C4-2B (cell line): ENCODE measurements at regions not wholly inside any gene's neighbourhood (a gene's known extent, or its start where the extent isn't known, plus 50 kb on each side); places are given as distances from the start of the nearest gene placed in this dataset.
"Not testable (repeated sequence)": the region's sequence is repeated elsewhere in the genome, so short reads cannot be mapped to it uniquely, and the experiment has no call there.

Experiments
- ZFX ChIP-seq: fragments of 450-650 bp; IDR thresholded peaks from 2 replicates; pipeline ENCODE4 v1.6.1; 2017
- TF ChIP-seq, protein P1 (sequence below): fragments of 450-650 bp; conservative IDR thresholded peaks from 2 replicates; pipeline ENCODE4 v1.5.1; 2017; ENCODE audit warnings: mild to moderate bottlenecking

DNA sequence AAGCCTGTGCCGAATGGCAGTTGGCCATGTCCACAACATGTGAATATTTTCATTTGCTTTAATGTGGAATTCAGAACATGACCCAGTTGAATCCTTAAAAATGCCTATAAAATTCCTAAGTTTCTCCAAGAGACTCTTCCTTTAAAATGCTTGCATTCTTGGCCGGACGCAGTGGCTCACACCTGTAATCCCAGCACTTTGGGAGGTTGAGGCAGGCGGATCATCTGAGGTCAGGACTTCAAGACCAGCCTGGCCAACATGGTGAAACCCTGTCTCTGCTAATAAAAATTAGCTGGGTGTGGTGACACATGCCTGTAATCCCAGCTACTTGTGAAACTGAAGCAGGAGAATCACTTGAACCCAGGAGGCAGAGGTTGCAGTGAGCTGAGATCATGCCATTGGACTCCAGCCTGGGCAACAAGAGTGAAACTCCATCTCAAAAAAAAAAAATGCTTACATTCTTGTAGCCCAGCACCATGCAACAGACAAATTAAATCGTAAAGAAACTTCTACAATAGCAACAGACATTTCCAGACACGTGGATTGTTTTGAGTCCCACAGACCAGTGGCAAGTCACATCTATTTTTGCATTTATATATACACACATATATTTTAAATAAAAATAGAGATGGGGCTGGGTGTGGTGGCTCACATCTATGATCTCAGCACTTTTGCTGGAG lies 274.4 kb downstream of the GOLGA6L6 start:
- TF ChIP-seq, protein P1, sequence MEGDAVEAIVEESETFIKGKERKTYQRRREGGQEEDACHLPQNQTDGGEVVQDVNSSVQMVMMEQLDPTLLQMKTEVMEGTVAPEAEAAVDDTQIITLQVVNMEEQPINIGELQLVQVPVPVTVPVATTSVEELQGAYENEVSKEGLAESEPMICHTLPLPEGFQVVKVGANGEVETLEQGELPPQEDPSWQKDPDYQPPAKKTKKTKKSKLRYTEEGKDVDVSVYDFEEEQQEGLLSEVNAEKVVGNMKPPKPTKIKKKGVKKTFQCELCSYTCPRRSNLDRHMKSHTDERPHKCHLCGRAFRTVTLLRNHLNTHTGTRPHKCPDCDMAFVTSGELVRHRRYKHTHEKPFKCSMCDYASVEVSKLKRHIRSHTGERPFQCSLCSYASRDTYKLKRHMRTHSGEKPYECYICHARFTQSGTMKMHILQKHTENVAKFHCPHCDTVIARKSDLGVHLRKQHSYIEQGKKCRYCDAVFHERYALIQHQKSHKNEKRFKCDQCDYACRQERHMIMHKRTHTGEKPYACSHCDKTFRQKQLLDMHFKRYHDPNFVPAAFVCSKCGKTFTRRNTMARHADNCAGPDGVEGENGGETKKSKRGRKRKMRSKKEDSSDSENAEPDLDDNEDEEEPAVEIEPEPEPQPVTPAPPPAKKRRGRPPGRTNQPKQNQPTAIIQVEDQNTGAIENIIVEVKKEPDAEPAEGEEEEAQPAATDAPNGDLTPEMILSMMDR = not testable (repeated sequence)
- not testable (repeated sequence) for TF ChIP-seq ZFX
